ENCODE measurements at regions not wholly inside any gene's neighbourhood (a gene's known extent, or its start where the extent isn't known, plus 50 kb on each side); places are given as distances from the start of the nearest gene placed in this dataset.
"Not testable (repeated sequence)": the region's sequence is repeated elsewhere in the genome, so short reads cannot be mapped to it uniquely, and the experiment has no call there.

DNA sequence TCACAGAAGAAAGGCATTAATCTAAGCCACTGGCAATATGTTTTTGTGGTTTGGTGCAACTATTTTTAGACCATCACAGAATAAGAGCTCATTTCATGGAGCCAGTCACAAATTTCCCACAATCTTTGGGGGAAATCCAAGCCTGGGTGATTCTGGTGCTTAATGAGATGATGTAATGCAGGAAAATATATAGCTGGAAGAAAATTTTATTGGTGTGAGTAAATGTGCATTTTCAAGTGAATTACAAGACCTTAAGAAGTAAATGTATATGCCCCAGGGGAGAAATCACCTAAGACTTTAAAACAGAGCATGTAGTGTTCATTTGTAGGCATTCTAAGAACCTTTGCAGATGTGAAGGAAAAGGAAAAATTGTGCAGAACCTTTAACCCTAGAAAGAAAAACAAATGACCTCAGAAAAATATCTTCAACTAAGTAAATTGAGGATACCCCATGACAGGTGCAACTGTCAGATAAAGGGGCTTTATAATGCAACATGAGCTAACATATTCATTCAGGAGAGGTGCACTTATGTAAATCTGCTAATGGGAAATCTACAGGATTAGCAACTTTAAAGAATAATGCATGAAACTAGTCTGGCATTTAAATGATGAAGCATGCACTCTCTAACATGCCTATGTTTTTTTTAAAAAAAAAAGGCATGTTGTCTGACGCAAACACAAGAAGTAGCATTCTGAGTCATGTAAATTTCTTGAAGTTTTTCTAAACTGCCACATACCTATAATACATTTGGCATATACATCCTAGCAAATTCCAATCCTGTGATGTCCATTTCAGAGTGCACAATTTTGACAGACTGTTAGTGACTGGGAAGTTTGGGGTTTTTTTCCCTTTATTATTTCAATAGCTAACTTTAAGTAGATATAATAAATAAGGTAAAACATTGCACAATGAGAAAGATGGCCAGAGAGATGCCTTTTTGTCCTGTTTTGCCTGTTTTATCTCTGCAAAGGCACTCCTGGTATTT is 105.1 kb downstream of the MEX3B start:
- DNase-seq (ENCODE audit: extremely low read depth in 1 of 11, low read depth in 9 of 11, low spot score in 4 of 11): peak in 1 of 11 donors; percentile 9

DNA sequence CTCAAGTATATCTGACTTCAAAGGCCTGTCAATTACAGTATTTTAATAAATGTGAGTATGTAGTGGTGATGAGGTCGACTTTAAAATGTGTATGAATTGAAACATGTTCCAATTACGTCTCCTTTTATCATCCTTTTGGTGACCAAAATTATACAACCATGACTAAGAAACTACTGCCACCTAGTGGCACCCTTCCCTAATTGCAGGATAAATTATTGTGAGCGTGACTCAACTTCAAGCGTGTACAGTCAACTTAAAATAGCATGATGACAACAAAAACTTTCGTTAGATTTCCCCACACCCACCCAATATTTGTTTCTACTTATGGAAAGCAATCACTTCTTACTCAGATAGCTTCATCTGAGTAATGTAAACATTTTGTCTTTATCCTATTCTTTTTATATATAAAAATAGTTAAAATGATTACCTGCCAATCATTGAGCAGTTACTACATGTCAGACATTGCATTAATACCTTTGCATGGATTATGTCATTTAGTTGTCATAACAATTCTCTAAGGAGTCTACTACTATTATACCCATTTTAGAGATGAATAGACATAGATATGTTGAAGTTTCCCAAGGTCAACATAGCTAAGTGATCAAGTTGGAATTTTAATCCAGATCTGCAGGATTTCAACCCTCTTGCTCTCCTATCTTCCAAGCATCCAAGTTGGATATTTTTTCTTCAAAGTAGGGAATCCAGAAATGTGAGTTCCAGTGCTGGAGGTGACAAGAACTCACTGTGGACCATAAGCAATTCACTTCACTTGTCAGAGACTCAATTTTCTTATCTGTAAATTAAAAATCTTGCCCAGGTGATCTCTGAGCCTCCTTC is 106.0 kb downstream of the MEX3B start:
- DNase-seq (ENCODE audit: extremely low read depth in 1 of 11, low read depth in 9 of 11, low spot score in 4 of 11): no peak

DNA sequence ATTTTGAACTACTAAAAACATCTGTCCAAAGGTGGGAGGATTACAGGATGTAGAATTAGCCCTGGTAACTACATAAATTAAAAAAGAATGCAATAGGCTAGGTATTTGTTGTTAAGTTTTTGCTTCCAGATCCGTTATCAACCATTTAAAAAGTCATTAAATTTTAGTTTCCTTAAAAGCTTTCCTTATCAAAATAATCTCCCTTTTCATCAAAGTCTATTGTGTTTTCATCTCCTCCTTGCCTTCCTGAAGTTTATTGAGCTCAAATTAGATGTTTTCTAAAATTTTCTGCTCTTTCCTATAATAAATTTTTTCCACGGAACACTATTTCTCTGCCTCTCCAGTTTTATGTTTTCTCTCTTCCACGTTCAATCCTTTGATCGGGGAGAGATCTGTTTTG is 108.6 kb downstream of the MEX3B start:
- DNase-seq (ENCODE audit: extremely low read depth in 1 of 11, low read depth in 9 of 11, low spot score in 4 of 11): no peak

DNA sequence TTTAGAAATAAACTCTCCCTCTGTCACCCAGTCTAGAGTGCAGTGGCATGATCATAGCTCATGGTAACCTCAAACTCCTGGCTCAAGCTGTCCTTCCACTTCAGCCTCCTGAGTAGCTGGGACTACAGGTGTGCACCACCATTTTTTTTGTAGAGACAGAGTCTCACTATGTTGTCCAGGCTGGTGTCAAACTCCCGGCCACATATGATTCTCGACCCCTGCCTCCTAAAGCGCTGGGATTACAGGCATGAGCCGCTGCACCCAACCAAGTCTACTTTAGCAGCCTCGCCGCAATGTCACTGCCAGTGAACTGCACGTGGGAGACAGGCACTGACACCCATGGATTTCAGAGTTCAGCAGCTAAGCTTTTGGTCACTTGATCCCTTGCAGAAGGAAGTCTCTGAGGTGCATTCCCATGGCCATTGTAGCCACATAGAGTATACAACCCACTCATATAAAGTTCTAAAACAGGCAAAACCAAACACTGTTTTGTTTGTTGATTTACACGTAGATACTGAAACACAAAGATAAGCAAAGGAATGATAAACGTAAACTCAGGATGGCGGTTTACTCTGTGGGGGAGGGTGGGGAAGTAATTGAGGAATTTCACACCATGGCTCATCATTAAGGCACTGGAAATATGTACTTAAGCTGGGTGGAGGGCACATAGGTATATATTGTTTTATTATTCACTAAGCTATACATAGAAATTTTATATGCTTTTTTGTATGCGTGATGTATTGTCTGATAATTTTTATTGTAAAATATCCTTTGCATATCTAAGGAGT is 115.0 kb downstream of the MEX3B start:
- no peak for DNase-seq (ENCODE audit: extremely low read depth in 1 of 11, low read depth in 9 of 11, low spot score in 4 of 11)

DNA sequence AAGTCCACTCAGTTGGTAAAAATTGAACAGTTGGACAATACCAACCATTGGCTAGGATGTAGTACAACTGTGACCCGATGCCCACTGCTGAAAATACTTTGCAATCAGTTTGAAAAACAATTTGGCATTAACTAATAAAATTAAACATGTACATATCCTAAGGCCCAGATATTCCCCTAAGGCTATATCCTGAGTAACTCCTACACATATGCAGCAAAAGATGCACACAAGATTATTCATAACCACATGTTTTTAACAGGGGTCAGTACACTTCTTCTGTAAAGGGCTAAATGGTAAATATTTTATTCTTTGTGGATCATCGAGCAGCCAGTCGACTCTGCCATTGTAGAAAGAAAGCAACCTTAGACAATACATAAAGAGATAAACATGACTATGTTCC is 116.3 kb downstream of the MEX3B start:
- DNase-seq (ENCODE audit: extremely low read depth in 1 of 11, low read depth in 9 of 11, low spot score in 4 of 11): no peak

DNA sequence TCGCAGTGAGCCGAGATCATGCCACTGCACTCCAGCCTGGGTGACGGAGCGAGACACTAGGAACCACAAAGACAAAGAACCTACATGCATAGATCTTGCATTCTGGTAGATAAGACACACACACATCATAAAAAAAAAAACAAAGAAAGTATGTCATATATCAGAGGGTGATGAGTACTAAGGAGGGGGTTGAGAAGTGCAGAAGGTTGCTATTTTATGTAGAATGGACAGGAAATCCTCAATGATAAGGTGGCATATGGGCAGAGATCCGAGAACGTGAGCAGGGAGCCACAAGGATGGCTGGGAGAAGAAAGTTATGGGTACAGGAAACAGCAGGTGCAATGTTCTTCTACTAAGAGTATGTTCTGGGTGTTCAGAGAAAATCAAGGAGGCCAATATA is 118.8 kb downstream of the MEX3B start:
- no peak for DNase-seq (ENCODE audit: extremely low read depth in 1 of 11, low read depth in 9 of 11, low spot score in 4 of 11)

DNA sequence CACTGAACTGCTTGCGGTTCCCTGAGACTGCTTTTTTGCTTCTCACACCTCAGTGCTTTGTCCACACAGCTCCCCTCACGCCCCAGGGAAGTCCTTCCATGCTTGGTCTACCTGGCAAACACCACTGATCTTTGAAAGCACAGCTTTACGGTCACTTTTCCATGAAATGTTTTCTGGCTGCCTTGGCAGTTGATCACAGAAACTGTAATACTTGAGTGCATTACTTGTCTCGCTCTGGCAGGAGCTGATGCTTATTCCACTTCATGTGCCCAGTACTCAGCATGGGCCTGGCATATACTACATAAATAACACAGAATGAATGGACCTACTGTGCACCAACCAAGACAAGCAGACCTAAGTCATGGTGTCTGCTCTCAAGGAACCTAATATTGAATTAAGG is 121.1 kb downstream of the MEX3B start:
- no peak for DNase-seq (ENCODE audit: extremely low read depth in 1 of 11, low read depth in 9 of 11, low spot score in 4 of 11)

DNA sequence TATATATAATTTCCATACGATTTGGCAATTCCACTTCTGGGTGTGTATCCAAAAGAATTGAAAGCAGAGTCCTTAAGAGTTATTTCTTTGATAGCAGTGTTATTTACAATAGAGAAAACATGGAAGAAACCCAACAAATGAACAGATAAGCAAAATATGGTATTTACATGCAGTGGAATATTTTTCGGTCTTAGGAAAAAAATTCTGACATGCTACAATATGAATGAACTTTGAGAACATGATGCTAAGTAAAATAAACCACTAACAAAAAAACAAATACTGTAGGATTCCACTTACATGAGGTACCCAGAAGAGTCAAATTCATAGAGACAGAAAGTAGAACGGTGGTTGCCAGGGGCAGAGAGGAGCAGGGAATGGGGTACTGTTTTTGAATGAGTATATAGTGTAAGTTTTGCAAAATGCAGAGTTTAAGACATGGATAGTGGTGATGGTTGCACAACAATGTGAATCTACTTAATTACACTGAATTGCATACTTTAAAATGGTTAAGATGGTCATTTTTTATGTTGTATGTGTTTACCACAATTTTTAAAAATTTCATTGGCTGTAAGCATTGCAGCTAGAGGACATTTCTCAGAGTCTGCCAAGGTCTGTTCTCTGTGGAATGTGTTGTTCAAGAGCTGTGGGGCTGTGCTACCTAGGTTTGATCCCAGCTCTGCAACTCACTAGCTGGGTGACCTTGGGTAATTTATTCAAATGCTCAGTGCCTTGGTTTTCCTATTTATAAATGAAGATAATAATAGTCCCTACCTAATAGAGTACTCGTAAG is 122.1 kb downstream of the MEX3B start:
- DNase-seq (ENCODE audit: extremely low read depth in 1 of 11, low read depth in 9 of 11, low spot score in 4 of 11): no peak

DNA sequence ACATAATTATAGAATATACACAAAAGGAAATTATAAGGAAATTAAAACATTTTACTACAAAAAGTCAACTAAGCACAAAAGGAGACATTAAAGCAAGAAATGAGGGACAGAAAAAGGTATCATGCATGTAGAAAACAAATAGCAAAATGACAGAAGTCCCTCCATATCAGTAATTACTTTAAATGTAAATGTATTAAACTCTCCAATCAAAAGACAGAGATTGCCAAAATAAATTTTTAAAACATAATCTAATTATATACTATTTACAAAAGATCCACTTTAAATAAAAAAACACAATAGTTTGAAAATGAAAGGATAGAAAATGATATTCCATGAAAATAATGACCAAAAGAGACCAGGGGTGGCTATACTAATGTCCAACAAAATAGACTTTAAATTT is 123.7 kb downstream of the MEX3B start:
- no peak for DNase-seq (ENCODE audit: extremely low read depth in 1 of 11, low read depth in 9 of 11, low spot score in 4 of 11)

DNA sequence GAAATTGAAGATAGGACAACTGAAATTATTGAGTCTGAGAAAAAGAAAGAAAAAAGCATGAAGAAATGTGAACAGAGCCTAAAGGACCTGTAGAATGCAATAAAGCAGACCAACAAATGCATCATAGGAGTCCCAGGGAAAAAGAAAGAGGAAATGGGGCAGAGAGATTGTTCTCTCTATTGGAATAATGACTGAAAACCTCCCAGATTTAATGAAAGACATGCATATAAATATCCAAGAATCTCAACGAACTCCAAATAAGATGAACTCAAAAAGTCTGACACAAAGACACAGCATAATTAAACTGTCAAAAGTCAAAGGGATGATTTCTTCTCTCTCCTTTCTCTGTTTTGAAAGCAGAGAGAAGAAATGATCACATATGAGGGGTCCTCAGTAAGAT is 124.7 kb downstream of the MEX3B start:
- DNase-seq (ENCODE audit: extremely low read depth in 1 of 11, low read depth in 9 of 11, low spot score in 4 of 11): no peak

DNA sequence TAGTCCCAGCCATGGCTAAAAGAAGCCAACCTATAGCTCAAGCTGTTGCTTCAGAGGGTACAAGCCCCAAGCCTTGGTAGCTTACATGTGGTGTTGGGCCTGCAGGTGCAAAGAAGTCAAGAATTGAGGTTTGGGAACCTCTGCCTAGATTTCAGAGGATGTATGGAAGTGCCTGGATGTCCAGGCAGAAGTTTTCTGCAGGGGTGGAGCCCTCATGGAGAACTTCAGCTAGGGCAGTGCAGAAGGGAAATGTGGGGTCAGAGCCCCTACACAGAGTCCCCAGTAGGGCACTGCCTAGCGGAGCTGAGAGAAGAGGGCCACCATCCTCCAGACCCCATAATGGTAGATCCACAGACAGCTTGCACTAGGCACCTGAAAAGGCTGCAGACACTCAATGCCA is 127.1 kb downstream of the MEX3B start:
- DNase-seq (ENCODE audit: extremely low read depth in 1 of 11, low read depth in 9 of 11, low spot score in 4 of 11): not testable (repeated sequence)

DNA sequence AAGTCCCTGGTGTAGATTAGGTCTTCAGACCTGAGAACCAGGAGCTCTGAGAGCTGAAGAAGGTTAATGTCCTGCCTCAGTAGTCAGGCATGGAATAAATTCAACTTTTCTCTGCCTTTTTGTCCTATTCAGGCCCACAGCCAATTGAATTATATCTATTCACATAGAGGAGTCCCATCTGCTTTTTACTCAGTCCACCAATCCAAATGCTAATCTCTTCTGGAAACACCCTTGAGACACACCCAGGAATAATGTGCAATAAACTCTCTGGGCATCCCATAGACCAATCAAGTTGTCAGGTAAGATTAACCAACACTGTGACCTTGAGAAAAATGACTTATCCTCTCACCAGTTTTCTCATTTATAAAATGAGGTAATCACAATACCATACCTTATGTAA is 129.4 kb downstream of the MEX3B start:
- no peak for DNase-seq (ENCODE audit: extremely low read depth in 1 of 11, low read depth in 9 of 11, low spot score in 4 of 11)

DNA sequence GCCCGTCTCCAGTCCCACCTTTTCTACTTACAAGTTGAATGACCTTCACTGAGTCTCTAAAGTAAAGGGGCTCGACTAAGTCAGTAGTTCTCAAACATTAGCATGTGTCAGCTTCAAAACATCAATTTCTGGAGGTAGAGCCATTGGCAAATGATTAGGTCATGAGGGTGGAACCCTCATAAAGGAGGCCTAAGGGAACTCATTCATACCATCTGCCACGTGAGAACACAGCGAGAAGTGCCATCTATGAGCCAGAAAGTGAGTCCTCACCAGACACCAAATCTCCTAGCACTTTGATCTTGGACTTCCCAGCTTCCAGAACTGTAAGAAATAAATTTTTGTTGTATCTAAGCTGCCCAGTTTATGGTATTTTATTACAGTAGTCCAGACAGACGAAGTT is 129.8 kb downstream of the MEX3B start:
- no peak for DNase-seq (ENCODE audit: extremely low read depth in 1 of 11, low read depth in 9 of 11, low spot score in 4 of 11)

DNA sequence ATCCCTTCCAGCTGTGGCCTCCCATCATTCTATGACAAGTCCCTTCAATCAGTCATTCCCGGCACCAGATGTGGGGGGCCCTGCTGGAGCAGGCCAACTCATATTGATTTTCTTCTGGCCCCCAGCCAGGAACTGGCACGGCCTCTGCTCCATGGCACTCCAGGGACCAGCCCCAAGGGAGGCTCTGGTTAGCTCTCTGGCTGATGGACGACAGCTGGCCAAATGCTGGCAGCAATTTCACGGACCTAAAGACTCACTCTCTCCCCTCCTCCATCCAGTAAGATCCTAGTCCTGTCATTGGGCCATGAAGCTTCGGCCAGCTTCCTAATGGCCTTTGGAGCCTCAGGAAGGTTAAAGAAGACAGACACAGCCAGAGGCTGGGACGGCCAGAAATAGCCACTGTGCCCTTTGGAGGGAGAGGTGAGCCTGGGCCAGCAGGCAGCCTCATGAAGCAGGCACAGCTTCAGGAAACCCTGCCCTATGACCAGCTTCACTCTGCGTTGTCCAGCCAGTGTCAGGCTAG is 131.0 kb downstream of the MEX3B start:
- no peak for DNase-seq (ENCODE audit: extremely low read depth in 1 of 11, low read depth in 9 of 11, low spot score in 4 of 11)

DNA sequence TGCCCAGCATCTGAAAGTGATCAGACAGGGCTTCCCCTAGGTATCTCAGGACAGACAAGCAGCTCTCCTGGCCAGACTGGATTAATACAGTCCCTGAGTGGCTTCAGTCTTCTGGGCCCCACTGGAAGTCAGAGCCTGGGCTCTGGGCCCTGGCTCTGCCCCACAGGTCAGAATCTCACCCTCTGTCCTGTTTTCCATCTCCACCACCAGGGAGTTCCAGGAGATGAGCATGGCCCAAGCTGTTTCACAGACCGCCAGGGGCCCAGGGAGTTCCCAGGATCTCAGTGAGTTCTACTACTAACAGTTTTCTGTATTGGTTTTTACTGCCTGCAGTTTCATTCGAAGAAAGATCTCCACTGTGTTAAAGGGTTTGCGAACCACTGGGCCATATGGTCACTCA is 131.5 kb downstream of the MEX3B start:
- DNase-seq (ENCODE audit: extremely low read depth in 1 of 11, low read depth in 9 of 11, low spot score in 4 of 11): no peak

DNA sequence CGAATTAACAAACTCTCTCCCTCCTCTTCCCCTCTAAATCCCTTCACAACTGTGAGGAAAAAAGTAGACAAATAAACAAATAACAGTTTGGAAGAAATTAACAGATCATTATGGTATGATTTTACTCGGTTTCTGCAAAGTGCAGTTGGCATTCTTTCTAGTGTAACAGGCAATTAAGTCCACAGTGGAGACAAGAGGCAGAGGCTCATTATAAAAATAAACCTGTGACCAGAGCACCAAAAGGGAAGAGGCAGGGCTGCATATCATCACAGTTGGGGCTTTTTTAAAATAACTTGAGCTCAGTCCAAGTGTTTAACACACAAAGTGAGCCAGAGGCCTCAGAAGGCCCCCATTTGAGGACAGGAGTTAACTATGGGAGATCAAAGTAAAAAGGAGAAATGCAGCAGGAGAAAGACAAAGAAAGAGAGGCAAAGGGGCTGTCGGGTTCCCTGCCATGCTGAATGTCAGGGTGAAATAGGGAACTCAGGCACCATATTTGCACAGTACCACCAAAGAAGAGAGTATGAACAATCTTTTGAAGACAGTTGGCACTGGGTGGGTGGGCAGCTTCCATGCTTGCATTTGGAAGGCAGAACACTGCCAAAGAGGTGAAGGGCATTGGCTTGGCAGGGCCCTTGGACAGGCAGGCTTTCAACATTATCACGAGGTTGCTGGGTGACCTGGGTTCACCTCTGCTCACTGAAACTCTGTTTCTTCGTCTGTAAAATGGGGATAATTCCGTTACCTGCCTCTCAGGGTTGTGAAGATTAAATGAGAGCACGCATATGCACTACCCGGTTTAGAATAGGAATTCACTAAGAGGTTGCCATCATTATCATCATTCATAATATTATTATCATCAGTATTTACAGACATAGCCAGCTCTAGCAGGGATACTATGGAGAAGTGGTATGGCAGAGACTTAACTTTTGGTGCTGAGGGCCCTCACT is 134.5 kb downstream of the MEX3B start:
- no peak for DNase-seq (ENCODE audit: extremely low read depth in 1 of 11, low read depth in 9 of 11, low spot score in 4 of 11)

DNA sequence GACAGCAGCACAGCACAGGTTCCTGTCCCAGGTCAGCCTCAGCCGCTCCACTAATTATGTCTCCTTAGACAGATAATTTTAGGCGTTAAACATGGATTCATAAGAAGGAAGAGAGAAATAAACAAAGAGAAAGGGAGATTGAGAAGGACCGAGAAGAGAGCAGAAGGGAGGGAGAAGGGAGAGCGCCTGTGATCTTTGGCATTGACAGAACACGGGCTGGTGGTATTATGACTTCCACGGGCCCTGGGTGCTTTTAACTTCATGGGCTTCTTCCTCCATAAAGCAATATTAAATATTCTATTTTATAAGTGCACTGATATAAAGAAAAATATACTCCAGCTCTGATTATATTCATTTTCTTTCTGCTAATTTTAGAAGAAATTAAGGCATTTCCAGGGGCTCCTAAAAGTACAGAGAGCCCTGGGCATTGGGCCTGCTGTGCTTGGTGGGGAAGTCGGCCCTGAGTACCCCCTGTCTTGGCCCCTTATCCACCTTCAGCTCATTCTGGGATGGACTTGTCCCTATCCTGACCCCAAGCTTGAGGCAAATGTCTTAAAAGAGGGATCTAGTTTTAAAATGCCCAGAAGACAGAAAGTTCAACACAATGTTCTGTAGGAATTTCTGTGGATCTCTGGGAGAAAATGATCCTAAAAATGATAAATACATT is 135.3 kb downstream of the MEX3B start:
- no peak for DNase-seq (ENCODE audit: extremely low read depth in 1 of 11, low read depth in 9 of 11, low spot score in 4 of 11)
